Kasumi-1 (cell line): ENCODE measurements at regions not wholly inside any gene's neighbourhood (a gene's known extent, or its start where the extent isn't known, plus 50 kb on each side); places are given as distances from the start of the nearest gene placed in this dataset.
"Not testable (repeated sequence)": the region's sequence is repeated elsewhere in the genome, so short reads cannot be mapped to it uniquely, and the experiment has no call there.

Source experiments
- DNase-seq, 2 experiments: peaks; one replicate each; lab custom pipeline; 2025; lab: John Stamatoyannopoulos, UW

- DNase-seq: not testable (repeated sequence)
Measured at GRCh38 chr2:152273732-152274260, 61.2 kb upstream of the FMNL2 start.

- not testable (repeated sequence) for DNase-seq
Measured at GRCh38 chr2:152277896-152278295, 57.1 kb upstream of the FMNL2 start.

- no peak for DNase-seq
Measured at GRCh38 chr2:152278526-152278925, 56.4 kb upstream of the FMNL2 start.

GRCh38 chr2:152279367-152279766 lies 55.6 kb upstream of the FMNL2 start:
- not testable (repeated sequence) for DNase-seq

- DNase-seq: peak in 1 of 2 experiments; percentile 27
Measured at GRCh38 chr2:152280780-152281179, 54.2 kb upstream of the FMNL2 start.

GRCh38 chr2:152283392-152283791 lies 51.6 kb upstream of the FMNL2 start:
- DNase-seq: no peak

- DNase-seq: no peak
Measured at GRCh38 chr2:152284398-152284797, 50.6 kb upstream of the FMNL2 start.
